Adipocyte (in vitro differentiated cells): ENCODE measurements at regions not wholly inside any gene's neighbourhood (a gene's known extent, or its start where the extent isn't known, plus 50 kb on each side); places are given as distances from the start of the nearest gene placed in this dataset.

Experiments used
- DNase-seq: peaks from one replicate; pipeline ENCODE4 v3.0.0-alpha.2; 2015; ENCODE audit warnings: low read depth
- H3K27me3 ChIP-seq: replicated peaks from 2 replicates; pipeline ENCODE4 v1.7.0; 2013; ENCODE audit warnings: mild to moderate bottlenecking, low read length, moderate library complexity; ENCODE audit not compliant: control insufficient read depth, insufficient read depth
- H3K36me3 ChIP-seq: 2 replicates; pipeline ENCODE4 v1.7.0; 2013; ENCODE audit warnings: low read length, mild to moderate bottlenecking, moderate library complexity; ENCODE audit not compliant: control insufficient read depth, insufficient read depth, severe bottlenecking
- H3K4me1 ChIP-seq: 2 replicates; pipeline ENCODE4 v1.7.0; 2013; ENCODE audit warnings: mild to moderate bottlenecking, low read length, moderate library complexity; ENCODE audit not compliant: control insufficient read depth, insufficient read depth
- H3K4me3 ChIP-seq: 2 replicates; pipeline ENCODE4 v1.7.0; 2013; ENCODE audit warnings: mild to moderate bottlenecking, low read length, moderate library complexity
- H3K9ac ChIP-seq: 2 replicates; pipeline ENCODE4 v1.7.0; 2013; ENCODE audit warnings: mild to moderate bottlenecking, low read length, moderate library complexity
- H3K9me3 ChIP-seq: 2 replicates; pipeline ENCODE4 v1.7.0; 2013; ENCODE audit warnings: mild to moderate bottlenecking, low read length, moderate library complexity; ENCODE audit not compliant: control insufficient read depth

- no peaks in the 10 kb centered on the region for H3K9me3 ChIP-seq
- peaks cover 3% of the 10 kb centered on the region for H3K27me3 ChIP-seq
- no peaks in the 10 kb centered on the region for H3K4me1 ChIP-seq
- no peak for DNase-seq
- H3K36me3 ChIP-seq = no peaks in the 10 kb centered on the region
- H3K4me3 ChIP-seq = no peak overlapping the region
- H3K9ac ChIP-seq = no peak overlapping the region
Observed at GRCh38 chr1:221488550-221488949, 253.3 kb downstream of the DUSP10 start.

GRCh38 chr1:221494670-221495069 lies 247.2 kb downstream of the DUSP10 start:
- Histone ChIP-seq H3K9me3 (no peaks in the 10 kb centered on the region), H3K36me3 (no peaks in the 10 kb centered on the region), H3K4me1 (no peaks in the 10 kb centered on the region), H3K9ac (no peak overlapping the region), H3K4me3 (no peak overlapping the region), H3K27me3 (no peaks in the 10 kb centered on the region)
- DNase-seq = no peak

- no peaks in the 10 kb centered on the region for H3K27me3 ChIP-seq
- no peak overlapping the region for H3K9ac ChIP-seq
- no peaks in the 10 kb centered on the region for H3K9me3 ChIP-seq
- DNase-seq = no peak
- no peaks in the 10 kb centered on the region for H3K4me1 ChIP-seq
- no peaks in the 10 kb centered on the region for H3K36me3 ChIP-seq
- no peak overlapping the region for H3K4me3 ChIP-seq
Observed at GRCh38 chr1:221497046-221497445, 244.8 kb downstream of the DUSP10 start.

GRCh38 chr1:221503268-221503667 lies 238.6 kb downstream of the DUSP10 start:
- peaks cover 8% of the 10 kb centered on the region for H3K4me1 ChIP-seq
- peaks cover 6% of the 10 kb centered on the region for H3K9me3 ChIP-seq

GRCh38 chr1:221509575-221510355 lies 232.1 kb downstream of the DUSP10 start:
- H3K27me3 ChIP-seq = no peaks in the 10 kb centered on the region

More at GRCh38 chr1:221503268-221503667, 238.6 kb downstream of the DUSP10 start:
- Histone ChIP-seq H3K9ac (no peak overlapping the region), H3K4me3 (no peak overlapping the region), H3K36me3 (no peaks in the 10 kb centered on the region), H3K27me3 (no peaks in the 10 kb centered on the region)
- DNase-seq = no peak

GRCh38 chr1:221510793-221511503 lies 230.9 kb downstream of the DUSP10 start:
- no peak overlapping the region for H3K4me3 ChIP-seq
- H3K9ac ChIP-seq = no peak overlapping the region
- DNase-seq = no peak
- H3K36me3 ChIP-seq = no peaks in the 10 kb centered on the region
- H3K9me3 ChIP-seq = peaks cover 4% of the 10 kb centered on the region
- no peaks in the 10 kb centered on the region for H3K27me3 ChIP-seq
- H3K4me1 ChIP-seq = peaks cover 25% of the 10 kb centered on the region

More at GRCh38 chr1:221509575-221510355, 232.1 kb downstream of the DUSP10 start:
- Histone ChIP-seq H3K4me1 (peaks cover 25% of the 10 kb centered on the region), H3K9ac (no peak overlapping the region), H3K4me3 (no peak overlapping the region), H3K9me3 (peaks cover 6% of the 10 kb centered on the region), H3K36me3 (no peaks in the 10 kb centered on the region)
- peak; percentile 80 for DNase-seq

GRCh38 chr1:221511797-221512196 lies 230.1 kb downstream of the DUSP10 start:
- no peaks in the 10 kb centered on the region for H3K27me3 ChIP-seq
- H3K9ac ChIP-seq = no peak overlapping the region
- H3K4me3 ChIP-seq = no peak overlapping the region
- H3K36me3 ChIP-seq = no peaks in the 10 kb centered on the region
- no peak for DNase-seq
- H3K9me3 ChIP-seq = no peaks in the 10 kb centered on the region
- H3K4me1 ChIP-seq = peaks cover 25% of the 10 kb centered on the region

- no peaks in the 10 kb centered on the region for H3K36me3 ChIP-seq
- no peaks in the 10 kb centered on the region for H3K27me3 ChIP-seq
- no peak overlapping the region for H3K4me3 ChIP-seq
- no peak overlapping the region for H3K9ac ChIP-seq
- peaks cover 6% of the 10 kb centered on the region for H3K4me1 ChIP-seq
- peak; percentile 42 for DNase-seq
- no peaks in the 10 kb centered on the region for H3K9me3 ChIP-seq
Observed at GRCh38 chr1:221514806-221515205, 227.1 kb downstream of the DUSP10 start.

GRCh38 chr1:221515496-221515895 lies 226.4 kb downstream of the DUSP10 start:
- no peaks in the 10 kb centered on the region for H3K9me3 ChIP-seq
- H3K4me3 ChIP-seq = no peak overlapping the region
- no peaks in the 10 kb centered on the region for H3K27me3 ChIP-seq
- no peaks in the 10 kb centered on the region for H3K4me1 ChIP-seq
- DNase-seq = no peak
- H3K36me3 ChIP-seq = no peaks in the 10 kb centered on the region
- H3K9ac ChIP-seq = no peak overlapping the region

- peak; percentile 95 for DNase-seq
- Histone ChIP-seq H3K27me3 (no peaks in the 10 kb centered on the region), H3K9ac (no peak overlapping the region)
Observed at GRCh38 chr1:221517961-221518360, 223.9 kb downstream of the DUSP10 start.

GRCh38 chr1:221520250-221520649 lies 221.6 kb downstream of the DUSP10 start:
- H3K9me3 ChIP-seq = no peaks in the 10 kb centered on the region
- no peak for DNase-seq
- H3K4me3 ChIP-seq = no peak overlapping the region
- H3K4me1 ChIP-seq = no peaks in the 10 kb centered on the region
- H3K9ac ChIP-seq = no peak overlapping the region
- H3K36me3 ChIP-seq = no peaks in the 10 kb centered on the region
- no peaks in the 10 kb centered on the region for H3K27me3 ChIP-seq

More at GRCh38 chr1:221517961-221518360, 223.9 kb downstream of the DUSP10 start:
- no peaks in the 10 kb centered on the region for H3K9me3 ChIP-seq
- H3K4me1 ChIP-seq = no peaks in the 10 kb centered on the region
- H3K36me3 ChIP-seq = no peaks in the 10 kb centered on the region
- no peak overlapping the region for H3K4me3 ChIP-seq
